ENCODE measurements at regions not wholly inside any gene's neighbourhood (a gene's known extent, or its start where the extent isn't known, plus 50 kb on each side); places are given as distances from the start of the nearest gene placed in this dataset.
A peak's percentile ranks its signal among the peaks of the same experiment; 100 is the strongest.
"Not testable (repeated sequence)": the region's sequence is repeated elsewhere in the genome, so short reads cannot be mapped to it uniquely, and the experiment has no call there.

- H3K27me3 Mint-ChIP-seq; H3K4me1 ChIP-seq (ENCODE audit: control insufficient read depth in 2 of 2, insufficient read depth in 2 of 2, low read length in 2 of 2); H3K27ac Mint-ChIP-seq; H3K79me2 ChIP-seq (ENCODE audit: control insufficient read depth, insufficient read depth, low read length); H3K9ac ChIP-seq (ENCODE audit: low read length); DNase-seq; H3K27me3 ChIP-seq (replicated peaks in 1 of 4; ENCODE audit: control extremely low read depth in 1 of 4, control insufficient read depth in 3 of 4, insufficient read depth in 4 of 4, low read length in 3 of 4); H4K20me1 ChIP-seq (ENCODE audit: control insufficient read depth, insufficient read depth, low read length, poor library complexity, severe bottlenecking); intact Hi-C loops (cut with micrococcal nuclease); H3K9me3 ChIP-seq (ENCODE audit: control extremely low read depth in 1 of 3, control insufficient read depth in 2 of 3, insufficient read depth in 1 of 3, low read length in 2 of 3); POLR2A ChIA-PET; H3K4me1 Mint-ChIP-seq; ATAC-seq (ENCODE audit: low read depth); H3K9me3 Mint-ChIP-seq (ENCODE audit: insufficient read depth); H2AFZ ChIP-seq (ENCODE audit: insufficient read depth, low read depth, low read length, poor library complexity, severe bottlenecking); H3K36me3 ChIP-seq (replicated peaks in 1 of 2; ENCODE audit: control extremely low read depth in 1 of 2, control insufficient read depth in 1 of 2, extremely low read depth in 1 of 2, insufficient read depth in 2 of 2, low read length in 1 of 2); H3K4me2 ChIP-seq (replicated peaks; ENCODE audit: low read depth, low read length, poor library complexity, severe bottlenecking); CTCF ChIA-PET; H3K27ac ChIP-seq (ENCODE audit: low read length in 2 of 2): not testable (repeated sequence)
- H3K4me3 ChIP-seq (ENCODE audit: control extremely low read depth in 1 of 5, extremely low read depth in 1 of 5, insufficient read depth in 1 of 5, low read depth in 2 of 5, low read length in 4 of 5), result peak overlapping the region in 3 of 5 experiments; percentile 15 to 40 (median 32)
- no CpG with 5 or more reads among the region's 9 CpGs for WGBS (ENCODE audit: insufficient coverage)
- peak overlapping the region; percentile 74 for H3K4me3 Mint-ChIP-seq
Measured at GRCh38 chr7:25603427-25603740, 375.1 kb upstream of the NPVF start.

DNA sequence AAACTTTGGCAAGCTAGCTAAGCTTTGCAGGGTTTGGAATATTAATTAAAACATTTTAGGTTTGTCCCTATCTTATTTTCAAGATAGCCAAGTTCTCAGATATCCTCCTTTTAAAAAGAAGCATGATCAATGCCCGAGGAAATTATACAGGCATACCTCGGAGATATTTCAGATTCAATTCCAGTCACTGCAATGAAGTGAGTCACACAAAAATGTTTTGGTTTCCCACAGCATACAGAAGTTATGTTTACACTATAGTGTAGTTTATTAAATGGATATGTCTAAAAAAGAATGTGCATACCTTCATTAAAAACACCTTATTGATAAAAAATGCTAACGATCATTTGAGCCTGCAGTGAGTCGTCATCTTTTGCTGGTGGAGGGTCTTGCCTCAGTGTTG is 382.9 kb upstream of the NPVF start:
- Mint-ChIP-seq H3K27me3 (no peaks in the 10 kb centered on the region), H3K4me1 (peaks cover 25% of the 10 kb centered on the region), H3K27ac (no peak overlapping the region), H3K9me3 (ENCODE audit: insufficient read depth) (peaks cover 5% of the 10 kb centered on the region), H3K4me3 (no peak overlapping the region)
- Histone ChIP-seq H3K27me3 (replicated peaks in 1 of 4; ENCODE audit: control extremely low read depth in 1 of 4, control insufficient read depth in 3 of 4, insufficient read depth in 4 of 4, low read length in 3 of 4) (no peaks in the 10 kb centered on the region), H2AFZ (ENCODE audit: insufficient read depth, low read depth, low read length, poor library complexity, severe bottlenecking) (no peak overlapping the region), H3K9ac (ENCODE audit: low read length) (no peak overlapping the region), H3K9me3 (ENCODE audit: control extremely low read depth in 1 of 3, control insufficient read depth in 2 of 3, insufficient read depth in 1 of 3, low read length in 2 of 3) (peaks cover 0 to 7% (median 4%) of the 10 kb centered on the region in 3 donors), H3K4me1 (ENCODE audit: control insufficient read depth in 2 of 2, insufficient read depth in 2 of 2, low read length in 2 of 2) (peaks cover 26% of the 10 kb centered on the region in 2 donors), H4K20me1 (ENCODE audit: control insufficient read depth, insufficient read depth, low read length, poor library complexity, severe bottlenecking) (no peaks in the 10 kb centered on the region), H3K4me2 (replicated peaks; ENCODE audit: low read depth, low read length, poor library complexity, severe bottlenecking) (no peak overlapping the region), H3K4me3 (ENCODE audit: control extremely low read depth in 1 of 5, extremely low read depth in 1 of 5, insufficient read depth in 1 of 5, low read depth in 2 of 5, low read length in 4 of 5) (no peak overlapping the region), H3K79me2 (ENCODE audit: control insufficient read depth, insufficient read depth, low read length) (no peaks in the 10 kb centered on the region), H3K27ac (ENCODE audit: low read length in 2 of 2) (no peak overlapping the region), H3K36me3 (replicated peaks in 1 of 2; ENCODE audit: control extremely low read depth in 1 of 2, control insufficient read depth in 1 of 2, extremely low read depth in 1 of 2, insufficient read depth in 2 of 2, low read length in 1 of 2) (no peaks in the 10 kb centered on the region)
- no peak for DNase-seq
- TF ChIP-seq, protein P1, sequence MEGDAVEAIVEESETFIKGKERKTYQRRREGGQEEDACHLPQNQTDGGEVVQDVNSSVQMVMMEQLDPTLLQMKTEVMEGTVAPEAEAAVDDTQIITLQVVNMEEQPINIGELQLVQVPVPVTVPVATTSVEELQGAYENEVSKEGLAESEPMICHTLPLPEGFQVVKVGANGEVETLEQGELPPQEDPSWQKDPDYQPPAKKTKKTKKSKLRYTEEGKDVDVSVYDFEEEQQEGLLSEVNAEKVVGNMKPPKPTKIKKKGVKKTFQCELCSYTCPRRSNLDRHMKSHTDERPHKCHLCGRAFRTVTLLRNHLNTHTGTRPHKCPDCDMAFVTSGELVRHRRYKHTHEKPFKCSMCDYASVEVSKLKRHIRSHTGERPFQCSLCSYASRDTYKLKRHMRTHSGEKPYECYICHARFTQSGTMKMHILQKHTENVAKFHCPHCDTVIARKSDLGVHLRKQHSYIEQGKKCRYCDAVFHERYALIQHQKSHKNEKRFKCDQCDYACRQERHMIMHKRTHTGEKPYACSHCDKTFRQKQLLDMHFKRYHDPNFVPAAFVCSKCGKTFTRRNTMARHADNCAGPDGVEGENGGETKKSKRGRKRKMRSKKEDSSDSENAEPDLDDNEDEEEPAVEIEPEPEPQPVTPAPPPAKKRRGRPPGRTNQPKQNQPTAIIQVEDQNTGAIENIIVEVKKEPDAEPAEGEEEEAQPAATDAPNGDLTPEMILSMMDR (IDR thresholded peaks at IDR 0.05), result no peak
- intact Hi-C loops (cut with micrococcal nuclease), result no loop called here
- POLR2A ChIA-PET, result no interaction called here
- WGBS (ENCODE audit: insufficient coverage), result no CpG with 5 or more reads among the region's 4 CpGs
- CTCF ChIA-PET, result no interaction called here
- no peak for ATAC-seq (ENCODE audit: low read depth)
